ENCODE measurements at regions not wholly inside any gene's neighbourhood (a gene's known extent, or its start where the extent isn't known, plus 50 kb on each side); places are given as distances from the start of the nearest gene placed in this dataset.

DNA sequence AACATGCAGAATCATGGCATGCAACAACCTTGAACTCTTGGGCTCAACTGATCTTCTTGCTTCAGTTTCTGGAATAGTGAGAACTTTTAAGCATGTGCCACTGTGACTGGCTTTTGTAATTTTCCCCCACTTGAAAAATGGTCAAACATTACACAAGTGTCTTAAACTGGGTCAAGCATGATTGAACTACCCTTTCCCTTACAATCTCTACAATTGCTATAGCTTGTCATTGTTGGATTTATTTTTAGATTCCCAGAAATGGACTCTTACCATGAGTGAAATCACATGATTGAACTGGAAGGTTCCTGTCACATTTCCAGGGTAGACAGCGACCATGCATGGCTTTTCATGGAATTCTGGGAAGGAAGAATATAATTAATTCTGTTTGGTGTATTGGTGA lies 102.2 kb upstream of the TUBA3C start:
- DNase-seq = no peak
- WGBS, 5 donors = 30 to 50% (median 38%) methylated on average over 1 of the region's 1 CpG
- no peak for TF ChIP-seq EP300 (IDR thresholded peaks at IDR 0.05)
- no peak for TF ChIP-seq POLR2AphosphoS5 (IDR thresholded peaks at IDR 0.05)
- TF ChIP-seq, protein P1, sequence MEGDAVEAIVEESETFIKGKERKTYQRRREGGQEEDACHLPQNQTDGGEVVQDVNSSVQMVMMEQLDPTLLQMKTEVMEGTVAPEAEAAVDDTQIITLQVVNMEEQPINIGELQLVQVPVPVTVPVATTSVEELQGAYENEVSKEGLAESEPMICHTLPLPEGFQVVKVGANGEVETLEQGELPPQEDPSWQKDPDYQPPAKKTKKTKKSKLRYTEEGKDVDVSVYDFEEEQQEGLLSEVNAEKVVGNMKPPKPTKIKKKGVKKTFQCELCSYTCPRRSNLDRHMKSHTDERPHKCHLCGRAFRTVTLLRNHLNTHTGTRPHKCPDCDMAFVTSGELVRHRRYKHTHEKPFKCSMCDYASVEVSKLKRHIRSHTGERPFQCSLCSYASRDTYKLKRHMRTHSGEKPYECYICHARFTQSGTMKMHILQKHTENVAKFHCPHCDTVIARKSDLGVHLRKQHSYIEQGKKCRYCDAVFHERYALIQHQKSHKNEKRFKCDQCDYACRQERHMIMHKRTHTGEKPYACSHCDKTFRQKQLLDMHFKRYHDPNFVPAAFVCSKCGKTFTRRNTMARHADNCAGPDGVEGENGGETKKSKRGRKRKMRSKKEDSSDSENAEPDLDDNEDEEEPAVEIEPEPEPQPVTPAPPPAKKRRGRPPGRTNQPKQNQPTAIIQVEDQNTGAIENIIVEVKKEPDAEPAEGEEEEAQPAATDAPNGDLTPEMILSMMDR (IDR thresholded peaks at IDR 0.05) = no peak
- no peak for TF ChIP-seq POLR2A (IDR thresholded peaks at IDR 0.05)
- H3K27ac ChIP-seq = no peak overlapping the region
- peaks cover 0 to 6% (median 2%) of the 10 kb centered on the region in 4 donors for H3K9me3 ChIP-seq
- no peaks in the 10 kb centered on the region for H3K36me3 ChIP-seq
- intact Hi-C loops (cut with DNase I; ENCODE audit: low total_unique reads) = no loop called here
- no peaks in the 10 kb centered on the region for H3K27me3 ChIP-seq
- no peak overlapping the region for H3K4me3 ChIP-seq
- H3K4me1 ChIP-seq = no peaks in the 10 kb centered on the region

DNA sequence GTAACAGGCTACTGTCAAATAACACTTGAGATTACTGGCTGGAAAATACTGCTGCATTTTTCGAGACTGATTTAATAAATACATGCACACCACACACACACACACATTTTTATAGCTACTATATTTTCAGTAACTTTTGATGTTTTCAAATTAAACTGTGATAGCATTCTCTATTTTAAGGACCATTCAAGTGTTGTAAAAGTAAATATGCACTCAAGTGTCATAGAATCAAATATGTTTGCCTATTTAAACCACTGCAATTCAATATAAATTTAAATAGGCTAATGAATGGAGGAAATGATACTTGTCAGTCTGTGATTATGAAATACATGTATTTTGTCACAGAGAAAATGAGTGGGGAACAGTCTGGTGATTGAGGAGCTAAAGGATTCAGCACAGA lies 86.7 kb upstream of the TUBA3C start:
- Histone ChIP-seq H3K9me3 (no peaks in the 10 kb centered on the region), H3K4me3 (no peak overlapping the region), H3K36me3 (no peaks in the 10 kb centered on the region), H3K27me3 (peaks cover 0 to 3% (median 0%) of the 10 kb centered on the region in 3 donors), H3K4me1 (no peaks in the 10 kb centered on the region), H3K27ac (no peak overlapping the region)
- TF ChIP-seq EP300 (IDR thresholded peaks at IDR 0.05) (no peak), POLR2AphosphoS5 (IDR thresholded peaks at IDR 0.05) (no peak), POLR2A (IDR thresholded peaks at IDR 0.05) (no peak)
- TF ChIP-seq, protein P1 (IDR thresholded peaks at IDR 0.05) = no peak
- WGBS, 5 donors = 0 to 72% (median 26%) methylated on average over 1 of the region's 1 CpG
- intact Hi-C loops (cut with DNase I; ENCODE audit: low total_unique reads) = no loop called here
- no peak for DNase-seq

DNA sequence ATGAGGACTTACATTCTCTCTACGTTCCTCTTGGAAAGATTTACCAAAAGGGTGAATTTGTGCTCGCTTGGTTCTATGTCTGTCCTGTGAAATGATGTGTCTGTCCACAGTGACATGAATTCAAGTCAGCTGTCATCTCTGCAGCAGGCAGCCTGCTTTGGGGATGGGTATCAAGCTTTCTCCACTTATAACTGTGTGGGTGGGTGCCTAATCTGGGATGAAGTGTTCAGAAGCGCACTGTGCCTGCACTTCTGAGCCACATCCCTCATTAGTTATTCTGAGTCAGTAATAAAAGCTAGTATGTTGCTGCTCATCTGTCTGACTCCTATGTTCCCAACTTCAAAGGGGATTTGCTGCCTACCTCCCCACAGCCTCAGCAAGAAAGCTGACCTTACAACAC lies 86.1 kb upstream of the TUBA3C start:
- TF ChIP-seq POLR2AphosphoS5 (IDR thresholded peaks at IDR 0.05) (no peak), EP300 (IDR thresholded peaks at IDR 0.05) (no peak), POLR2A (IDR thresholded peaks at IDR 0.05) (no peak)
- TF ChIP-seq, protein P1 (IDR thresholded peaks at IDR 0.05) = no peak
- Histone ChIP-seq H3K4me1 (no peaks in the 10 kb centered on the region), H3K4me3 (no peak overlapping the region), H3K9me3 (no peaks in the 10 kb centered on the region), H3K36me3 (no peaks in the 10 kb centered on the region), H3K27me3 (peaks cover 0 to 3% (median 0%) of the 10 kb centered on the region in 3 donors), H3K27ac (no peak overlapping the region)
- intact Hi-C loops (cut with DNase I; ENCODE audit: low total_unique reads) = no loop called here
- no peak for DNase-seq
- WGBS, 5 donors = 66 to 83% (median 77%) methylated on average over 3 of the region's 3 CpGs

DNA sequence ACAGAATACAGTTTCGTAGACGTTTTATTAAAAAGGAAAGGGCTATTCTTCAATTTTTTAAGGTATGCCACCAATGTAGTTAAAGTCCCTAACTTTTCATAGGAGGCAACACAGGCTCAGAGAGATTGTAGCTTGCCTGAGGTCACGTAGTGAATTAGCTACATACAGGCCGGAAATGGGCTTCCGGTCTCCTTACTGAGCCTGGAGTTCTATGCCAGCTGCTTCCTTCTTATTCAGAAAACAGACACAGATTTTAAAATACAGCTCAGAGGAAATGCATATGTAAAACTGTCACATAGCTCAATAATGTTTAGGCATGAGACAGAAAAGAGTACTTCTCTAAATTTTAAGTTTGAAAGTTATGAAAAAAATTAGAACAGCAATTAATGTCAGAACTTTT lies 85.4 kb upstream of the TUBA3C start:
- H3K4me3 ChIP-seq = no peak overlapping the region
- H3K27me3 ChIP-seq = peaks cover 0 to 3% (median 0%) of the 10 kb centered on the region in 3 donors
- H3K9me3 ChIP-seq = no peaks in the 10 kb centered on the region
- no peaks in the 10 kb centered on the region for H3K36me3 ChIP-seq
- intact Hi-C loops (cut with DNase I; ENCODE audit: low total_unique reads) = no loop called here
- no peaks in the 10 kb centered on the region for H3K4me1 ChIP-seq
- DNase-seq = no peak
- no peak overlapping the region for H3K27ac ChIP-seq
- no peak for TF ChIP-seq EP300 (IDR thresholded peaks at IDR 0.05)
- TF ChIP-seq, protein P1 (IDR thresholded peaks at IDR 0.05) = no peak
- TF ChIP-seq POLR2AphosphoS5 (IDR thresholded peaks at IDR 0.05) = no peak
- TF ChIP-seq POLR2A (IDR thresholded peaks at IDR 0.05) = no peak
- WGBS, 5 donors = 73 to 81% (median 77%) methylated on average over 5 of the region's 5 CpGs

Data from stomach (tissue), 8 donors.